ENCODE measurements at regions not wholly inside any gene's neighbourhood (a gene's known extent, or its start where the extent isn't known, plus 50 kb on each side); places are given as distances from the start of the nearest gene placed in this dataset.

- Histone ChIP-seq H3K27ac (ENCODE audit: low read depth, low read length, severe bottlenecking) (no peak overlapping the region), H3K36me3 (ENCODE audit: control insufficient read depth, insufficient read depth, low read length) (no peaks in the 10 kb centered on the region), H3K4me3 (ENCODE audit: extremely low read depth, insufficient read depth, low read length, poor library complexity, severe bottlenecking) (no peak overlapping the region), H3K9me3 (ENCODE audit: control insufficient read depth, low read length) (peaks cover 12% of the 10 kb centered on the region), H3K4me1 (ENCODE audit: control insufficient read depth, insufficient read depth, low read length, poor library complexity, severe bottlenecking) (peaks cover 20% of the 10 kb centered on the region)
- 64 to 80% methylated on average over 2 of the region's 3 CpGs for WGBS, 2 experiments (ENCODE audit: insufficient coverage in 2 of 2)
Observed at GRCh38 chr17:65406552-65406951, 154.9 kb downstream of the AXIN2 start.

- Histone ChIP-seq H3K27ac (ENCODE audit: low read depth, low read length, severe bottlenecking) (no peak overlapping the region), H3K4me3 (ENCODE audit: extremely low read depth, insufficient read depth, low read length, poor library complexity, severe bottlenecking) (no peak overlapping the region), H3K36me3 (ENCODE audit: control insufficient read depth, insufficient read depth, low read length) (no peaks in the 10 kb centered on the region), H3K9me3 (ENCODE audit: control insufficient read depth, low read length) (peaks cover 7% of the 10 kb centered on the region), H3K4me1 (ENCODE audit: control insufficient read depth, insufficient read depth, low read length, poor library complexity, severe bottlenecking) (peaks cover 27% of the 10 kb centered on the region)
- WGBS, 2 experiments (ENCODE audit: insufficient coverage in 2 of 2), result 64 to 83% methylated on average over 4 to 8 of the region's 9 CpGs
Observed at GRCh38 chr17:65405563-65405962, 155.9 kb downstream of the AXIN2 start.

GRCh38 chr17:65404761-65405160, 156.7 kb downstream of the AXIN2 start:
- H3K36me3 ChIP-seq (ENCODE audit: control insufficient read depth, insufficient read depth, low read length), result no peaks in the 10 kb centered on the region
- no peak overlapping the region for H3K4me3 ChIP-seq (ENCODE audit: extremely low read depth, insufficient read depth, low read length, poor library complexity, severe bottlenecking)
- H3K27ac ChIP-seq (ENCODE audit: low read depth, low read length, severe bottlenecking), result no peak overlapping the region

GRCh38 chr17:65403626-65404025, 157.8 kb downstream of the AXIN2 start:
- 60 to 80% methylated on average over 1 of the region's 4 CpGs for WGBS, 2 experiments (ENCODE audit: insufficient coverage in 2 of 2)
- H3K27ac ChIP-seq (ENCODE audit: low read depth, low read length, severe bottlenecking), result peak overlapping the region; percentile 71
- H3K9me3 ChIP-seq (ENCODE audit: control insufficient read depth, low read length), result no peaks in the 10 kb centered on the region
- H3K36me3 ChIP-seq (ENCODE audit: control insufficient read depth, insufficient read depth, low read length), result no peaks in the 10 kb centered on the region
- H3K4me1 ChIP-seq (ENCODE audit: control insufficient read depth, insufficient read depth, low read length, poor library complexity, severe bottlenecking), result peaks cover 21% of the 10 kb centered on the region
- no peak overlapping the region for H3K4me3 ChIP-seq (ENCODE audit: extremely low read depth, insufficient read depth, low read length, poor library complexity, severe bottlenecking)

More at GRCh38 chr17:65404761-65405160, 156.7 kb downstream of the AXIN2 start:
- Histone ChIP-seq H3K4me1 (ENCODE audit: control insufficient read depth, insufficient read depth, low read length, poor library complexity, severe bottlenecking) (peaks cover 27% of the 10 kb centered on the region), H3K9me3 (ENCODE audit: control insufficient read depth, low read length) (no peaks in the 10 kb centered on the region)

GRCh38 chr17:65402513-65403496, 158.6 kb downstream of the AXIN2 start:
- Histone ChIP-seq H3K4me3 (ENCODE audit: extremely low read depth, insufficient read depth, low read length, poor library complexity, severe bottlenecking) (no peak overlapping the region), H3K9me3 (ENCODE audit: control insufficient read depth, low read length) (no peaks in the 10 kb centered on the region), H3K27ac (ENCODE audit: low read depth, low read length, severe bottlenecking) (peak overlapping the region; percentile 71), H3K4me1 (ENCODE audit: control insufficient read depth, insufficient read depth, low read length, poor library complexity, severe bottlenecking) (peaks cover 21% of the 10 kb centered on the region), H3K36me3 (ENCODE audit: control insufficient read depth, insufficient read depth, low read length) (no peaks in the 10 kb centered on the region)
- 94 to 95% methylated on average over 12 to 13 of the region's 19 CpGs for WGBS, 2 experiments (ENCODE audit: insufficient coverage in 2 of 2)

- WGBS, 2 experiments (ENCODE audit: insufficient coverage in 2 of 2), result 71 to 78% methylated on average over 1 to 3 of the region's 3 CpGs
Observed at GRCh38 chr17:65401561-65401960, 159.9 kb downstream of the AXIN2 start.

GRCh38 chr17:65400701-65401100, 160.7 kb downstream of the AXIN2 start:
- no peak overlapping the region for H3K4me3 ChIP-seq (ENCODE audit: extremely low read depth, insufficient read depth, low read length, poor library complexity, severe bottlenecking)
- no peak overlapping the region for H3K27ac ChIP-seq (ENCODE audit: low read depth, low read length, severe bottlenecking)
- 90 to 100% methylated on average over 1 of the region's 1 CpG for WGBS, 2 experiments (ENCODE audit: insufficient coverage in 2 of 2)
- H3K36me3 ChIP-seq (ENCODE audit: control insufficient read depth, insufficient read depth, low read length), result no peaks in the 10 kb centered on the region
- H3K9me3 ChIP-seq (ENCODE audit: control insufficient read depth, low read length), result no peaks in the 10 kb centered on the region
- peaks cover 21% of the 10 kb centered on the region for H3K4me1 ChIP-seq (ENCODE audit: control insufficient read depth, insufficient read depth, low read length, poor library complexity, severe bottlenecking)

More at GRCh38 chr17:65401561-65401960, 159.9 kb downstream of the AXIN2 start:
- H3K4me3 ChIP-seq (ENCODE audit: extremely low read depth, insufficient read depth, low read length, poor library complexity, severe bottlenecking), result no peak overlapping the region
- no peak overlapping the region for H3K27ac ChIP-seq (ENCODE audit: low read depth, low read length, severe bottlenecking)
- peaks cover 21% of the 10 kb centered on the region for H3K4me1 ChIP-seq (ENCODE audit: control insufficient read depth, insufficient read depth, low read length, poor library complexity, severe bottlenecking)
- H3K36me3 ChIP-seq (ENCODE audit: control insufficient read depth, insufficient read depth, low read length), result no peaks in the 10 kb centered on the region
- H3K9me3 ChIP-seq (ENCODE audit: control insufficient read depth, low read length), result no peaks in the 10 kb centered on the region

GRCh38 chr17:65398040-65398787, 163.2 kb downstream of the AXIN2 start:
- 81 to 89% methylated on average over 3 of the region's 3 CpGs for WGBS, 2 experiments (ENCODE audit: insufficient coverage in 2 of 2)
- H3K9me3 ChIP-seq (ENCODE audit: control insufficient read depth, low read length), result no peaks in the 10 kb centered on the region
- H3K4me3 ChIP-seq (ENCODE audit: extremely low read depth, insufficient read depth, low read length, poor library complexity, severe bottlenecking), result no peak overlapping the region
- H3K36me3 ChIP-seq (ENCODE audit: control insufficient read depth, insufficient read depth, low read length), result no peaks in the 10 kb centered on the region
- peaks cover 14% of the 10 kb centered on the region for H3K4me1 ChIP-seq (ENCODE audit: control insufficient read depth, insufficient read depth, low read length, poor library complexity, severe bottlenecking)
- no peak overlapping the region for H3K27ac ChIP-seq (ENCODE audit: low read depth, low read length, severe bottlenecking)

GRCh38 chr17:65395924-65396323, 165.5 kb downstream of the AXIN2 start:
- no peaks in the 10 kb centered on the region for H3K36me3 ChIP-seq (ENCODE audit: control insufficient read depth, insufficient read depth, low read length)
- no CpG with 5 or more reads among the region's 1 CpG for WGBS, 2 experiments (ENCODE audit: insufficient coverage in 2 of 2)
- H3K9me3 ChIP-seq (ENCODE audit: control insufficient read depth, low read length), result no peaks in the 10 kb centered on the region
- no peak overlapping the region for H3K27ac ChIP-seq (ENCODE audit: low read depth, low read length, severe bottlenecking)
- no peak overlapping the region for H3K4me3 ChIP-seq (ENCODE audit: extremely low read depth, insufficient read depth, low read length, poor library complexity, severe bottlenecking)
- peaks cover 3% of the 10 kb centered on the region for H3K4me1 ChIP-seq (ENCODE audit: control insufficient read depth, insufficient read depth, low read length, poor library complexity, severe bottlenecking)

GRCh38 chr17:65394811-65395472, 166.5 kb downstream of the AXIN2 start:
- Histone ChIP-seq H3K4me1 (ENCODE audit: control insufficient read depth, insufficient read depth, low read length, poor library complexity, severe bottlenecking) (peaks cover 2% of the 10 kb centered on the region), H3K4me3 (ENCODE audit: extremely low read depth, insufficient read depth, low read length, poor library complexity, severe bottlenecking) (no peak overlapping the region), H3K27ac (ENCODE audit: low read depth, low read length, severe bottlenecking) (no peak overlapping the region), H3K36me3 (ENCODE audit: control insufficient read depth, insufficient read depth, low read length) (no peaks in the 10 kb centered on the region), H3K9me3 (ENCODE audit: control insufficient read depth, low read length) (no peaks in the 10 kb centered on the region)
- WGBS, 2 experiments (ENCODE audit: insufficient coverage in 2 of 2), result 92 to 100% methylated on average over 3 of the region's 3 CpGs

All from mesodermal cell (in vitro differentiated cells).